Pulmonary artery endothelial cell (primary cell): ENCODE measurements at regions not wholly inside any gene's neighbourhood (a gene's known extent, or its start where the extent isn't known, plus 50 kb on each side); places are given as distances from the start of the nearest gene placed in this dataset.
"Not testable (repeated sequence)": the region's sequence is repeated elsewhere in the genome, so short reads cannot be mapped to it uniquely, and the experiment has no call there.

Source experiments
- DNase-seq: peaks from one replicate; pipeline ENCODE4 v3.0.0-alpha.2; 2011; ENCODE audit warnings: low read depth, low spot score

DNA sequence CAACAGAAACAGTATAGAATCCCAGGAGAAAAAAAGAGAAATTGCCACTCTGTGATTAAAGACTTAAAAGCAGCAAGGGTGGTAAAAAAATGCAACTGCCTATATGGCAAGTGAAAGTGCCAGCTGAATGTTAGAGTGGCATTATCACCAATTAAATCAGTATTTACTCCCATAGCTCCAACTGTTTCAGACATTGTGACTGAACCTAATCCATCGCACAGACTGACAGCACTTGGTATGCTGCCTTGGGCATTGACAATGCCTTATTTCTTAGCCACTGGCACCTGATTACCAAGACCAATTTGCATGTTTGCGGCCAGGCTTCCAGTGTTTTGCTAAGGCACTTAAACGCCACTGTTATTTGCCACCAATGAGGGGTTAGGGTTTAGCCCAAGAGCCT, 201.9 kb upstream of the NECTIN3 start:
- no peak for DNase-seq

DNA sequence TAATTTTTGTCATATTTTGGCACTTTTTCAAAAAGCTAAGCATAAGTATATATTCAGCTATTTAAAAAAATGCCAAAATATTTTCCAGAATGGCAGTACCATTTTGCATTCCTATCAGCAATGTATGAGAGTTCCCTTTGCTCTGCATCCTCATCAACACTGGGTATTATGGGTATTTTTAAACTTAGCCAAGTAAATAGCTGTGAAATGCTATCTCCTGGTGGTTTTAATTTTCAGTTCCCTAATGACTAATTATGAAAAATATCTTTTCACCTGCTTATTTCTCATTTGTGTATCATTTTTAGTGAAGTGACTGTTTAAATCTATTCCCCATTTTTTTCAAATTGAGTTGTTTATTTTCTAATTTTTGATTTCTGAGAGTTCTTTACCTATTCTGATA, 199.7 kb upstream of the NECTIN3 start:
- no peak for DNase-seq

GRCh38 chr3:110878692-110879091, 192.9 kb upstream of the NECTIN3 start:
- DNase-seq = no peak

DNA sequence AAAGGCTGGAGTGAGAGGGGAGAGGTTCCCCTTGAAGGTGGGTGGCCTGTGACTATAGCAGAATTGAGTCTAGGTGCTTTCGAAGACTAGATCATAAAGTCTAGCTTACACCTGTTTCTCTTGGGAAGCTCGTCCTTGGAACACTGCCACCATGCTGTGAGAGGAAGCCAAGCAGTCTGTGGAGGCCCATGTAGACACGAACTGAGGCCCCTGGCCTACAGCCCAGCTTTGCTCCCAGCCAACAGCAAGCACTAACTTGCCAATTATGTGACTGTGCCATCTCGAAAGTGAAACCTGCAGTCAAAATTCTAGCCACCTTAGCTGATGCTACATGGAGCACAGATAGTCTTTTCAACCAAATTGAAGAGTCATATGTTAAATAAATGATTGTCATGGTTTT, 190.5 kb upstream of the NECTIN3 start:
- DNase-seq = no peak

GRCh38 chr3:110886222-110886893, 185.3 kb upstream of the NECTIN3 start:
- no peak for DNase-seq

DNA sequence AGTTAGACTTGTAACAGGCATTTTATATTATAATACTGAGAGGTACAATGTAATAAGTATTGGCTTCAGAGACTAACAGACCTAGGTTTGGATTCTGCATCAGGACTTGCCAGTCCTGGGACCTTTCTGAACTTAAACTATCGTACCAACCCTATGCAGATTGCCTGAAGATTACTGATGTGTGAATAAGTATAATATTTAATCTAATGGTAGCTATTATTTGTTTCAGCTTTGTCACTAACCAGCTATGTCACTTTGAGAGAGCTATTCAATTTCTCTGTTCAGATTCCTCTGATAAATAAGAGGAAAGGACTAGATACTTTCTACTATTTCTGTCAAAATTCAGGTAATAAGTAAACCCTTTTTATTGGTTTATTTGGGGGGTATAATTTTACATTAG, 184.4 kb upstream of the NECTIN3 start:
- no peak for DNase-seq

DNA sequence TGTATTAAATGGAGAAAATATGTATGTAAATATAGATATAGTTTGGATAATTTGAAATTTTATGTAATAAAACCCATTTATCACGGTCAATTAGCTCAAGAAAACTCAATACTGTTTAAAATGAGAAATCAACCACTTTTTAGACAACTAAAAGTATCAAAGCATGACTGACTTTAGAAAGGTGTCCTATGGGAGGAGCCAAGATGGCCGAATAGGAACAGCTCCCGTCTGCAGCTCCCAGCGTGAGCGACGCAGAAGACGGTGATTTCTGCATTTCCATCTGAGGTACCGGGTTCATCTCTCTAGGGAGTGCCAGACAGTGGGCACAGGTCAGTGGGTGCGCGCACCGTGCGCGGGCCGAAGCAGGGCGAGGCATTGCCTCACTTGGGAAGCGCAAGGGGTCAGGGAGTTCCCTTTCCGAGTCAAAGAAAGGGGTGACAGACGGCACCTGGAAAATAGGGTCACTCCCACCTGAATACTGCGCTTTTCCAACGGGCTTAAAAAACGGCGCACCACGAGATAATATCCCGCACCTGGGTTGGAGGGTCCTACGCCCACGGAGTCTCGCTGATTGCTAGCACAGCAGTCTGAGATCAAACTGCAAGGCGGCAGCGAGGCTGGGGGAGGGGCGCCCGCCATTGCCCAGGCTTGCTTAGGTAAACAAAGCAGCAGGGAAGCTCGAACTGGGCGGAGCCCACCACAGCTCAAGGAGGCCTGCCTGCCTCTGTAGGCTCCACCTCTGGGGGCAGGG, 182.8 kb upstream of the NECTIN3 start:
- not testable (repeated sequence) for DNase-seq

GRCh38 chr3:110889376-110889699, 182.3 kb upstream of the NECTIN3 start:
- not testable (repeated sequence) for DNase-seq

DNA sequence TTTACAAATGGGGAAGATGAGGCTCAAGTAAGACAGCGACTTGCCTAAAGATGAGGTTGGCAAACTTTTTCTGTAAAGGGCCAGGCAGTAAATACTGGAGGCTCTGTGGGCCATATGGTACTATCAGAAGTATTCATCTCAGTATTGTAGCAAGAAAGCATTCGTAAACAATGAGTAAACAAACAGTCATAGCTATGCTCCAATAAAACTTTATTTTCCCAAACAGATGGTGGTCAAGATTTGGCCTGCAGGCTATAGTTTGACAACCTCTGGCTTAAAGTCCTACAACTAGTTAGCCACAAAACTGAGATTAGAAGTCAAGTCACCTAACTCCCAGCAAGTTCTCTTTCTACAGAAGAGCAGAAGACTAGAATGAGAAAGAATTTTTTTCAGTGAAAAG, 177.0 kb upstream of the NECTIN3 start:
- DNase-seq = no peak

DNA sequence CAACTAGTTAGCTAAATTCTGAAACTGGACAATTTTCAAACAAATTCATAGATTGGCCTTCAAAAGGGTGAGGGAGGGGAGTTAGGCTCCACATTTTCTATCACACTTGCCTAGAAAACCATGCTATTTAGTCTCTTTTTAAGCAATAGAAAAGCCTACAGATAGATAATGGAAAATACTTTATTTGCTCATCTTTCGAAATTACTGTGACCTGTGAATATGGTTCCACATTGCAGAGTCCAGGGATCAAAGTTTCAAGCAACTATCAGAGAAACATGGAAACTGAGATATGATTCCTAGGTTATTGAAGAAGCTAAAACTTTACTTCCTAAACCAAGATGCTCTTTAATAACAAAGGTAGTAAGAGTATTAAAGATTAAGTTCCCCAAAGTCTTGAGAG, 176.6 kb upstream of the NECTIN3 start:
- DNase-seq = no peak

- no peak for DNase-seq
Measured at GRCh38 chr3:110897046-110897445, 174.6 kb upstream of the NECTIN3 start.

DNA sequence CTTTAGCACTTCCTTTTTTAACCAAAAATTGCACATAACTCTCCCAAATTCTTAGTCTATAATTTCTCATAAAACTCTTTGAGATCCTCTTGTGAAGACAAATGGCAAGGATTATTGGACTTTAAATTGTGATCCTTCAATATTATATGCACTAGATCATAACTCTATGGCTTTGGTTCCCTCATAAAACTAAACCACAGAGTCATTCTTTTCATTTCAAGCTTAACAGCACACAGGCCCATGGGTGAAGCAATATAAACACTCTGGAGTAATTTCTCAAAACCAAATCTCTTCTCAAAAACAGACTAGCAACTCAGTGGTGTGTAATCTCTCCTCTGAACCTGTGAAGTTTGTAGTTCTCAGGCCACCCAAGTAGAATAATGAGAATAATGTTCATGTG, 171.0 kb upstream of the NECTIN3 start:
- DNase-seq = no peak

DNA sequence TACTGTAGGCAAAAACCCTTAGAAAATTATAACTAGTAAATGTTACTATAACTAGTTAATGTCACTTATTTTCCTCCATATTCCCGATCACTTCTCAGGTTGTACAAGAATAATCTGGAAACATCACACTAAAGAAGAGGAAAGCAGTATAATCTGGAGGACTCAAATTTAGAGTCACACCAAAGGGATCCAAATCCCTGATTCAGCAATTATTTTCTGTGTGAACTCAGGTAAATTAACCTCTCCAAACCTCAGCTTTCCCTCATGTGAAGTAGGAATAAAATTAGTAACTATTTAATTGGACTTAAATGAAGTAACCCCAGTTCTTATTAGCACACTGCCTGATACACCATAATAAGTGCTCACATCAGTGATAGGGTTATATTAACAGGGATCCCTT, 170.1 kb upstream of the NECTIN3 start:
- no peak for DNase-seq

GRCh38 chr3:110902453-110903085, 169.0 kb upstream of the NECTIN3 start:
- DNase-seq = no peak

DNA sequence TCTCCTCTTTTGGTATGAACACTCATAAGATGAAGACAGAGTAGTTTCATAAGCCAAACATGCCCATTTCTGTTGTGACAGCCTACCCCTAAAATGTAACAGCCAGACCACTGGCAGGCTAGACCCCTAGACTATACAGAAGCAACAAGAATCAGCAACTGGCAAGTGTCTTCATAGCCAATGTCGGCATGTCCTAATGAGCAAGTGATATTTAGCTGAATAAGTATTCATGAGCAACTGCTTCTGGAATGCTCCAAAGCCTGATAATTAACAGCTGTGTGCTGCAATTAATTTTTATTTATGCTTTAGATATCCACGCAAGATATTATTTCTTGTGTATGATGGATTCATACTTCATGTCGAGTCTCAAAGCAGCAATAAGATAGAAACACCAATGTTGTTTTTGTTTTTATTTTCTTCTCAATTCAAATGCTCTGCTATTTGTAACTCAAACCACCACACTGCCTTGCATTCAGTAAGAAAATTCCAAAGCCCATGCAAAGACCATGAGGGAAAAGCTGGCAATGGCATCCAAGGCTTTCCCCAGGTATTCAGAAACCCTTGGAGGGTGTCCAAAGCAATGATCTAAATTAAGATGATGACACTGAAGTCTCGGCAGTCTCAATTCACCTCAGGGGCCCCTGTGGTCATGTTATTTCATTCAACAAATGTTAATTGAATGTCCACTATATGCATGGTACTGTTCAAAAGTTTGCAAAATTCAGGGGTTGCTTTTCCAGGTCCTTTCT, 167.7 kb upstream of the NECTIN3 start:
- DNase-seq = no peak

- DNase-seq = no peak
Measured at GRCh38 chr3:110904520-110904890, 167.1 kb upstream of the NECTIN3 start.

DNA sequence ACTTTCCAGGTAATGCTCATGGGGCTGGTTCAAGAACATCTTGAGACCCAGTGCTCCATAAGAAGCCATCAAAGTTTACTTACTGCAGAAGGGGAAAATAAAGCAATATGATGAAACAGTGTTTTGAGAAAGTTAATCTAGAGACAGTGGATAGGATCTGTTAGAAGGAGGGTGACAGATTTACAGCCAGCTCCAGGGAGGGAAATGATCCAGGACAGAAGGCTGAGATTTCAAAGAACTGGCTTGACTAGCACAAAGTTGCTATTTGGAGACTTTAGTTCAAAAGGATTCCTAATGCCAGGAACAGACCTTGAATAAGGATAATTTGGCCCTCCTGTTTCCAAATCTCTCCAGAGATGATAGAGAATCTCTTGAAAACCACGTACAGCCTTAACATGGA, 166.5 kb upstream of the NECTIN3 start:
- no peak for DNase-seq

- no peak for DNase-seq
Measured at GRCh38 chr3:110909839-110910238, 161.8 kb upstream of the NECTIN3 start.

GRCh38 chr3:110910346-110910955, 161.2 kb upstream of the NECTIN3 start:
- no peak for DNase-seq

DNA sequence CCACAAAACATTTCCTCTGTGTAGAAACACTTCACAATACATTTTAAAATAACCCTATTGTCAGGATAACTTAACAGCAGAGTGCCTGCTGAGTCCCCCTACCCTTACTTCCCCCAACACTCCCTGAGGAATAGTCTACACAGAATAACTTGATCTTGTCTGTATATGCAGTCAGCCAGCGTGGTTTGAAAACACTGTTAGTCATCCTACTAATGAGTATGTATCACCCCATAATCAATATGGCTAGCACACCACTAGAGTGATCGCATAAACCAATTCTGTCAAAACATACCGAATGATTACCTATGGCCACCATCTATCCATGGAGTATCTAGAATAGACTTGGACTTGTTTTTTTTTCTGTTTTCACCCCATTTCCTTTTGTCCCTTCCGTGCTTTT, 152.7 kb upstream of the NECTIN3 start:
- DNase-seq = no peak

- DNase-seq = no peak
Measured at GRCh38 chr3:110925798-110926197, 145.8 kb upstream of the NECTIN3 start.
